ENCODE measurements at regions not wholly inside any gene's neighbourhood (a gene's known extent, or its start where the extent isn't known, plus 50 kb on each side); places are given as distances from the start of the nearest gene placed in this dataset.

GRCh38 chr11:112778091-112778876, 182.9 kb upstream of the NCAM1 start:
- ChIA-PET POLR2A (no interaction called here), CTCF (no interaction called here)
- no peak for DNase-seq
- no peaks in the 10 kb centered on the region for H3K36me3 ChIP-seq (ENCODE audit: control insufficient read depth in 4 of 4, insufficient read depth in 4 of 4, low read length in 3 of 4)
- H3K9me3 ChIP-seq (ENCODE audit: control extremely low read depth in 1 of 5, control insufficient read depth in 4 of 5, insufficient read depth in 2 of 5, low read depth in 1 of 5, low read length in 4 of 5), result no peaks in the 10 kb centered on the region
- no peak overlapping the region for H3K4me3 ChIP-seq (ENCODE audit: control insufficient read depth in 1 of 7, extremely low read depth in 1 of 7, insufficient read depth in 4 of 7, low read depth in 2 of 7, low read length in 6 of 7)
- WGBS (ENCODE audit: insufficient coverage), result 100% methylated on average over 6 of the region's 12 CpGs
- H3K4me1 ChIP-seq (ENCODE audit: control extremely low read depth in 1 of 4, control insufficient read depth in 4 of 4, insufficient read depth in 4 of 4, low read length in 3 of 4), result no peaks in the 10 kb centered on the region
- peaks cover 0 to 6% (median 0%) of the 10 kb centered on the region in 5 experiments for H3K27me3 ChIP-seq (replicated peaks in 2 of 5; ENCODE audit: control insufficient read depth in 4 of 5, insufficient read depth in 5 of 5, low read length in 4 of 5)
- no peak overlapping the region for H3K27ac ChIP-seq (ENCODE audit: insufficient read depth in 1 of 2, low read depth in 1 of 2, low read length in 2 of 2, poor library complexity in 1 of 2, severe bottlenecking in 2 of 2)

- no peak for DNase-seq
- Histone ChIP-seq H3K9me3 (ENCODE audit: control extremely low read depth in 1 of 5, control insufficient read depth in 4 of 5, insufficient read depth in 2 of 5, low read depth in 1 of 5, low read length in 4 of 5) (no peaks in the 10 kb centered on the region), H3K4me3 (ENCODE audit: control insufficient read depth in 1 of 7, extremely low read depth in 1 of 7, insufficient read depth in 4 of 7, low read depth in 2 of 7, low read length in 6 of 7) (no peak overlapping the region), H3K27me3 (replicated peaks in 2 of 5; ENCODE audit: control insufficient read depth in 4 of 5, insufficient read depth in 5 of 5, low read length in 4 of 5) (peaks cover 0 to 6% (median 2%) of the 10 kb centered on the region in 5 experiments), H3K27ac (ENCODE audit: insufficient read depth in 1 of 2, low read depth in 1 of 2, low read length in 2 of 2, poor library complexity in 1 of 2, severe bottlenecking in 2 of 2) (no peak overlapping the region), H3K36me3 (ENCODE audit: control insufficient read depth in 4 of 4, insufficient read depth in 4 of 4, low read length in 3 of 4) (no peaks in the 10 kb centered on the region), H3K4me1 (ENCODE audit: control extremely low read depth in 1 of 4, control insufficient read depth in 4 of 4, insufficient read depth in 4 of 4, low read length in 3 of 4) (no peaks in the 10 kb centered on the region)
- ChIA-PET POLR2A (no interaction called here), CTCF (no interaction called here)
- WGBS (ENCODE audit: insufficient coverage), result 75% methylated on average over 2 of the region's 3 CpGs
Measured at GRCh38 chr11:112778877-112779266, 182.3 kb upstream of the NCAM1 start.

- Histone ChIP-seq H3K4me1 (ENCODE audit: control extremely low read depth in 1 of 4, control insufficient read depth in 4 of 4, insufficient read depth in 4 of 4, low read length in 3 of 4) (peaks cover 0 to 3% (median 0%) of the 10 kb centered on the region in 4 experiments), H3K27ac (ENCODE audit: insufficient read depth in 1 of 2, low read depth in 1 of 2, low read length in 2 of 2, poor library complexity in 1 of 2, severe bottlenecking in 2 of 2) (no peak overlapping the region), H3K36me3 (ENCODE audit: control insufficient read depth in 4 of 4, insufficient read depth in 4 of 4, low read length in 3 of 4) (no peaks in the 10 kb centered on the region), H3K9me3 (ENCODE audit: control extremely low read depth in 1 of 5, control insufficient read depth in 4 of 5, insufficient read depth in 2 of 5, low read depth in 1 of 5, low read length in 4 of 5) (no peaks in the 10 kb centered on the region), H3K27me3 (replicated peaks in 2 of 5; ENCODE audit: control insufficient read depth in 4 of 5, insufficient read depth in 5 of 5, low read length in 4 of 5) (peaks cover 0 to 10% (median 4%) of the 10 kb centered on the region in 5 experiments), H3K4me3 (ENCODE audit: control insufficient read depth in 1 of 7, extremely low read depth in 1 of 7, insufficient read depth in 4 of 7, low read depth in 2 of 7, low read length in 6 of 7) (no peak overlapping the region)
- ChIA-PET CTCF (no interaction called here), POLR2A (no interaction called here)
- 91% methylated on average over 14 of the region's 19 CpGs for WGBS (ENCODE audit: insufficient coverage)
- DNase-seq, result no peak
Measured at GRCh38 chr11:112780351-112781087, 180.7 kb upstream of the NCAM1 start.

GRCh38 chr11:112783945-112784322, 177.3 kb upstream of the NCAM1 start:
- Histone ChIP-seq H3K27me3 (replicated peaks in 2 of 5; ENCODE audit: control insufficient read depth in 4 of 5, insufficient read depth in 5 of 5, low read length in 4 of 5) (peaks cover 0 to 10% (median 3%) of the 10 kb centered on the region in 5 experiments), H3K4me3 (ENCODE audit: control insufficient read depth in 1 of 7, extremely low read depth in 1 of 7, insufficient read depth in 4 of 7, low read depth in 2 of 7, low read length in 6 of 7) (no peak overlapping the region), H3K27ac (ENCODE audit: insufficient read depth in 1 of 2, low read depth in 1 of 2, low read length in 2 of 2, poor library complexity in 1 of 2, severe bottlenecking in 2 of 2) (no peak overlapping the region), H3K36me3 (ENCODE audit: control insufficient read depth in 4 of 4, insufficient read depth in 4 of 4, low read length in 3 of 4) (no peaks in the 10 kb centered on the region), H3K9me3 (ENCODE audit: control extremely low read depth in 1 of 5, control insufficient read depth in 4 of 5, insufficient read depth in 2 of 5, low read depth in 1 of 5, low read length in 4 of 5) (no peaks in the 10 kb centered on the region), H3K4me1 (ENCODE audit: control extremely low read depth in 1 of 4, control insufficient read depth in 4 of 4, insufficient read depth in 4 of 4, low read length in 3 of 4) (peaks cover 0 to 3% (median 0%) of the 10 kb centered on the region in 4 experiments)
- DNase-seq, result no peak
- 96% methylated on average over 3 of the region's 4 CpGs for WGBS (ENCODE audit: insufficient coverage)
- CTCF ChIA-PET, result interaction anchor here (0.7 to 1.2 kb wide), 2 partner anchors 11 to 195 kb away, joined by 3 read pairs; no protein-coding TSS in a partner anchor
- POLR2A ChIA-PET, result no interaction called here

- POLR2A ChIA-PET, result no interaction called here
- H3K27ac ChIP-seq (ENCODE audit: insufficient read depth in 1 of 2, low read depth in 1 of 2, low read length in 2 of 2, poor library complexity in 1 of 2, severe bottlenecking in 2 of 2), result no peak overlapping the region
- peaks cover 0 to 10% (median 3%) of the 10 kb centered on the region in 5 experiments for H3K27me3 ChIP-seq (replicated peaks in 2 of 5; ENCODE audit: control insufficient read depth in 4 of 5, insufficient read depth in 5 of 5, low read length in 4 of 5)
- H3K4me1 ChIP-seq (ENCODE audit: control extremely low read depth in 1 of 4, control insufficient read depth in 4 of 4, insufficient read depth in 4 of 4, low read length in 3 of 4), result peaks cover 0 to 3% (median 0%) of the 10 kb centered on the region in 4 experiments
- CTCF ChIA-PET, result interaction anchor here (1.2 kb wide), 1 partner anchor 196 kb away, joined by 3 read pairs; no protein-coding TSS in a partner anchor
- H3K9me3 ChIP-seq (ENCODE audit: control extremely low read depth in 1 of 5, control insufficient read depth in 4 of 5, insufficient read depth in 2 of 5, low read depth in 1 of 5, low read length in 4 of 5), result no peaks in the 10 kb centered on the region
- H3K4me3 ChIP-seq (ENCODE audit: control insufficient read depth in 1 of 7, extremely low read depth in 1 of 7, insufficient read depth in 4 of 7, low read depth in 2 of 7, low read length in 6 of 7), result no peak overlapping the region
- WGBS (ENCODE audit: insufficient coverage), result 84% methylated on average over 23 of the region's 24 CpGs
- no peaks in the 10 kb centered on the region for H3K36me3 ChIP-seq (ENCODE audit: control insufficient read depth in 4 of 4, insufficient read depth in 4 of 4, low read length in 3 of 4)
- no peak for DNase-seq
Measured at GRCh38 chr11:112784323-112785073, 176.7 kb upstream of the NCAM1 start.

- DNase-seq, result peak in 2 of 3 donors; percentile 27 to 50
- H3K4me1 ChIP-seq (ENCODE audit: control extremely low read depth in 1 of 4, control insufficient read depth in 4 of 4, insufficient read depth in 4 of 4, low read length in 3 of 4), result peaks cover 0 to 3% (median 0%) of the 10 kb centered on the region in 4 experiments
- POLR2A ChIA-PET, result no interaction called here
- no peaks in the 10 kb centered on the region for H3K36me3 ChIP-seq (ENCODE audit: control insufficient read depth in 4 of 4, insufficient read depth in 4 of 4, low read length in 3 of 4)
- WGBS (ENCODE audit: insufficient coverage), result 29% methylated on average over 3 of the region's 7 CpGs
- H3K9me3 ChIP-seq (ENCODE audit: control extremely low read depth in 1 of 5, control insufficient read depth in 4 of 5, insufficient read depth in 2 of 5, low read depth in 1 of 5, low read length in 4 of 5), result no peaks in the 10 kb centered on the region
- no peak overlapping the region for H3K4me3 ChIP-seq (ENCODE audit: control insufficient read depth in 1 of 7, extremely low read depth in 1 of 7, insufficient read depth in 4 of 7, low read depth in 2 of 7, low read length in 6 of 7)
- CTCF ChIA-PET, result no interaction called here
- no peak overlapping the region for H3K27ac ChIP-seq (ENCODE audit: insufficient read depth in 1 of 2, low read depth in 1 of 2, low read length in 2 of 2, poor library complexity in 1 of 2, severe bottlenecking in 2 of 2)
- H3K27me3 ChIP-seq (replicated peaks in 2 of 5; ENCODE audit: control insufficient read depth in 4 of 5, insufficient read depth in 5 of 5, low read length in 4 of 5), result peaks cover 0 to 10% (median 3%) of the 10 kb centered on the region in 5 experiments
Measured at GRCh38 chr11:112785149-112785548, 176.1 kb upstream of the NCAM1 start.
